ENCODE measurements at regions not wholly inside any gene's neighbourhood (a gene's known extent, or its start where the extent isn't known, plus 50 kb on each side); places are given as distances from the start of the nearest gene placed in this dataset.

GRCh38 chr2:156083763-156084493 is 248.6 kb downstream of the NR4A2 start:
- Histone ChIP-seq H3K9me3 (ENCODE audit: control insufficient read depth, low read depth, low read length) (no peaks in the 10 kb centered on the region), H3K4me1 (ENCODE audit: insufficient read depth, low read length) (no peaks in the 10 kb centered on the region), H3K23ac (ENCODE audit: insufficient read length, low read depth, low read length) (no peak overlapping the region), H4K5ac (ENCODE audit: insufficient read length, low read depth, low read length) (no peak overlapping the region), H3K79me1 (ENCODE audit: insufficient read depth, low read depth, low read length, poor library complexity, severe bottlenecking) (no peaks in the 10 kb centered on the region), H2AFZ (ENCODE audit: low read length) (no peak overlapping the region), H2BK5ac (ENCODE audit: insufficient read length, low read length) (no peak overlapping the region), H3T11ph (ENCODE audit: low read length) (no peak overlapping the region), H3K79me2 (ENCODE audit: insufficient read depth, low read length) (no peaks in the 10 kb centered on the region), H4K8ac (replicated peaks; ENCODE audit: insufficient read length, low read depth, low read length) (no peak overlapping the region), H2AK5ac (ENCODE audit: insufficient read length, low read length) (no peak overlapping the region), H2BK15ac (ENCODE audit: low read depth, low read length) (no peak overlapping the region), H3K27me3 (ENCODE audit: insufficient read depth, low read length) (no peaks in the 10 kb centered on the region), H3K56ac (ENCODE audit: insufficient read length, low read depth, low read length) (no peak overlapping the region), H2BK20ac (ENCODE audit: low read depth, low read length, poor library complexity, severe bottlenecking) (no peak overlapping the region), H4K20me1 (ENCODE audit: control insufficient read depth, insufficient read depth, insufficient read length) (no peaks in the 10 kb centered on the region), H3K23me2 (ENCODE audit: insufficient read length, low read depth, low read length, poor library complexity, severe bottlenecking) (no peaks in the 10 kb centered on the region), H3K27ac (ENCODE audit: insufficient read length, low read depth, low read length) (no peak overlapping the region), H4K91ac (ENCODE audit: insufficient read length, low read depth, low read length) (no peak overlapping the region), H3K9ac (ENCODE audit: extremely low read depth, insufficient read length, low read length) (no peak overlapping the region), H3K18ac (ENCODE audit: insufficient read length, low read depth, low read length) (no peak overlapping the region), H2BK120ac (ENCODE audit: low read depth, low read length, poor library complexity, severe bottlenecking) (no peak overlapping the region), H3K4ac (ENCODE audit: low read depth, low read length) (no peak overlapping the region), H2BK12ac (ENCODE audit: insufficient read length, low read depth, low read length) (no peak overlapping the region), H3K14ac (ENCODE audit: insufficient read depth, low read length) (no peak overlapping the region), H3K4me2 (ENCODE audit: insufficient read depth, insufficient read length, low read length) (no peak overlapping the region)
- Mint-ChIP-seq H3K27me3 (ENCODE audit: low read depth) (no peaks in the 10 kb centered on the region; the same call in 1 of the 2 replicates), H3K36me3 (ENCODE audit: insufficient read depth in 1 of 3, low read depth in 3 of 3) (peaks cover 9 to 38% (median 37%) of the 10 kb centered on the region in 3 experiments), H3K27ac (peak overlapping the region in 2 of 3 experiments; percentile 73 to 81; a peak in 2 of 7 replicates), H3K9me3 (peaks cover 26 to 33% of the 10 kb centered on the region in 2 experiments; a peak in 4 of 5 replicates), H3K4me3 (no peak overlapping the region), H3K4me1 (0 out of 4 replicates have a peak, but pooled peaks cover 0 to 6% of the 10 kb centered on the region in 2 experiments)
- TF ChIP-seq, protein P1, sequence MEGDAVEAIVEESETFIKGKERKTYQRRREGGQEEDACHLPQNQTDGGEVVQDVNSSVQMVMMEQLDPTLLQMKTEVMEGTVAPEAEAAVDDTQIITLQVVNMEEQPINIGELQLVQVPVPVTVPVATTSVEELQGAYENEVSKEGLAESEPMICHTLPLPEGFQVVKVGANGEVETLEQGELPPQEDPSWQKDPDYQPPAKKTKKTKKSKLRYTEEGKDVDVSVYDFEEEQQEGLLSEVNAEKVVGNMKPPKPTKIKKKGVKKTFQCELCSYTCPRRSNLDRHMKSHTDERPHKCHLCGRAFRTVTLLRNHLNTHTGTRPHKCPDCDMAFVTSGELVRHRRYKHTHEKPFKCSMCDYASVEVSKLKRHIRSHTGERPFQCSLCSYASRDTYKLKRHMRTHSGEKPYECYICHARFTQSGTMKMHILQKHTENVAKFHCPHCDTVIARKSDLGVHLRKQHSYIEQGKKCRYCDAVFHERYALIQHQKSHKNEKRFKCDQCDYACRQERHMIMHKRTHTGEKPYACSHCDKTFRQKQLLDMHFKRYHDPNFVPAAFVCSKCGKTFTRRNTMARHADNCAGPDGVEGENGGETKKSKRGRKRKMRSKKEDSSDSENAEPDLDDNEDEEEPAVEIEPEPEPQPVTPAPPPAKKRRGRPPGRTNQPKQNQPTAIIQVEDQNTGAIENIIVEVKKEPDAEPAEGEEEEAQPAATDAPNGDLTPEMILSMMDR (conservative IDR thresholded peaks at IDR 0.05): no peak
- no CpG with 5 or more reads among the region's 15 CpGs for WGBS (ENCODE audit: extremely low coverage, insufficient read length, low lambda C conversion rate)
- no peak for DNase-seq

All from H9 (cell line).